ENCODE measurements at regions not wholly inside any gene's neighbourhood (a gene's known extent, or its start where the extent isn't known, plus 50 kb on each side); places are given as distances from the start of the nearest gene placed in this dataset.
"Not testable (repeated sequence)": the region's sequence is repeated elsewhere in the genome, so short reads cannot be mapped to it uniquely, and the experiment has no call there.

DNA sequence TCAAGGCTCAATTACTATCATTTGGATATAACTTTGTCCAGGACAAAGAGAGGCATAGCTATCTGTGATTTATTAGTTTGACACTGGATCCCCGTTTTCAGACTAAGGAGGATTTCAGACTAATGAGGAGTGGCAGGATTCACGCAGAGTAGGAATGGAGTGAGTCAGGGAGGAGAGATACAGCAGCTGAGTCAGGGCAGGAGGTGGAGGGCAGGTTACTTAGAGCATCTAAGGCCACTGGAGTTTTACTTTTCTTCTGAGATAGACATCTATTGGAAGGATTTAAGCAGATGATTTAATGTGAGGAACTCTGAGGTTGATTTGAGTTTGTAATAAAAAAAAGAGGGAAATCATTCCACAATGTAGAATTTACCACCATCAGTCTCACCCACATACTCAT, 110.6 kb downstream of the RPIA start:
- DNase-seq: not testable (repeated sequence)

- no peak for DNase-seq
Measured at GRCh38 chr2:88807237-88807962, 115.9 kb downstream of the RPIA start.

DNA sequence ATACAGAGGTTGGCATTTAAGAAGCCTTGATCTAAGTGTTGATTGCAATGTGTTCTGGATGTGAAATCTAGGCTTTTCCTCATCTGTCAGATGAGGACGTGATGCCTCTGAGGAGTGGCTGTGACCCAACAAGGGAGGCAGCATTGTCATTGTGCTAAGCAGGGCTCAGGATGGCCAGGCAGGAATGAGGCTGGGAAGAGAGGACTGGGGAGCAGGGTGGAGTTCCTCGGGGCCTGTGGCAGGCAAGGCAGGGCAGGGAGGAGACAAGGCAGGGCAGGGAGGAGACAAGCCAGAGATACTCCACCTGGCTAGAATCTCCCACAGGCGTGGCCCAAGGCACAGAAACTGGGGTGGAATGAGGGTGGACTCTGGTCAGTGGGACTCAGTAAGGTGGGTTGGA, 116.6 kb downstream of the RPIA start:
- DNase-seq: no peak

DNA sequence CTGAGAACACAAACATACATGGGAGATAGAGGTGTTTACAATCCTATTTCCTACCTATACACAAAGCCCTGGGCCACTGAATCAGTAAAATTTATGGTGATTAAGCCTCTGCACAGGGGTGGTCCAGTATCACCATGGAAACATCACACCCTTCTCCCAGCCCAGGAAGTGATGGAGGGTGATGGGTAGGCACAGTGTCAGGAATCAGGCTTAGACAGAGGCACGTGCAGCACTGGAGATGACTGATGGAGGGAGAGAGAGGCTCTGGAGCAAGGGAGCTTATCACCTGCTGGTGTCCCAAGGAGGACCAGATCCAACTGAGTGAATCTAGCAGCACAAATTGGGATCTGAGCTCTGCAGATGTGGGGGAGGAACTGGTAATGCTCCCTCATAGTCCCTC, 117.2 kb downstream of the RPIA start:
- DNase-seq: no peak

DNA sequence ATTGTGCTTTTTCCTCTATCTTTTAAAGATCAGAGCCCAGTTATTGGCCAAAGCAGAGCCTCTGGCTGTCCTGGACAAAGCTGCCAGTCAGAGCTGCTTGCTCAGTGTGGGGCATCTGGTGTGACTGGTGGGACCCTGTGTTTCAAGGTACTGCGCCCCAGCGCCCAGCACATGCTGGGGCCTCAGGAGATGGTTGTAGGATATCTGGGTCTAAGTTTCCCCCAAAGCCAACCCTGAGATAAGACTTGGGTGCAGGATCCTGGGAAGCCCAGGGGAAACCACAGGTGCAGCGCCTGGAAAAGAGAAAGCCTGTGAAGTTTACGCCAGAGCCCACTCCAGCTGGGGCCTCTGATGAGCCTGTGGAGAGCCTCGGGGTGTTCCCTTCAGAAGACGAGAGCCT, 117.7 kb downstream of the RPIA start:
- no peak for DNase-seq

DNA sequence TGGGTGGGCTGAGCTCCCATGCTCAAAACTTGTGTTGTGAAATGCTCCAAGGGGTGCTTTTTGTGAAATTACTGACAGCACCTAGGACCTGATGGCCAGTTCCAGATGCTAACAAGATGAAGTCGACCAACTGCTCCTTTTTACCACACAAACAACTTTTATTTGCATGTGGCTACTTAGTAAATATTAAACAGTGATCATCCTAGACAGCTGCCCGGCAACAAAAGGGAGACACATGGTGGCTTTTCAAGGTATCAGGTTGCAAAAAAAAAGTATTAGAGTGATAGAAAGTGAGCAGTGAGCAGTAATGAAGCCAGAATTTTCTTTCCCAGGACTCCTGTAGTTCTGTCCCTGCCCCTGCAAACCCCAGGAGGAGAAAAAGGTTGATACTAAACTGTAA, 118.5 kb downstream of the RPIA start:
- no peak for DNase-seq

- DNase-seq: no peak
Measured at GRCh38 chr2:88810488-88810887, 119.0 kb downstream of the RPIA start.

- no peak for DNase-seq
Measured at GRCh38 chr2:88811233-88811632, 119.8 kb downstream of the RPIA start.

DNA sequence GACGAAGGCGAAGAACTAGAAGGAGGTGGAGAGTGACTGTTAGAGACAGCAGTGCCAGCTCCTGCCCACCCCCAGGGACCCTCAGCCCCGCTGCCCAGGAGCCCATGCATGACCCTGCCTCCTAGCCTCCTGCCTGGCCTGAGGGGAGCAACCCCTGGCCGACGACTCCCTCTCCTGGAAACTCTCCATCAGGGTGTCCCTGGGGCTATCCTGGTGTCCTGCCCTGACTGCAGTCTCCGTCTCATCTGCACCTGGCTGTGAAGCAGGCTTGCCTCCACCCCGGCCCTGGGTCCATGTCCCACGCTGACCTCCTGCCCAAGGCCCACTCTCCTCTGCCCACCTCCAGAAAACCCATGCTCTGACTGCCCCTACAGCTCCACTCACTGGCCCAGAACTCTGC, 120.2 kb downstream of the RPIA start:
- DNase-seq: no peak

- no peak for DNase-seq
Measured at GRCh38 chr2:88813612-88814011, 122.1 kb downstream of the RPIA start.

DNA sequence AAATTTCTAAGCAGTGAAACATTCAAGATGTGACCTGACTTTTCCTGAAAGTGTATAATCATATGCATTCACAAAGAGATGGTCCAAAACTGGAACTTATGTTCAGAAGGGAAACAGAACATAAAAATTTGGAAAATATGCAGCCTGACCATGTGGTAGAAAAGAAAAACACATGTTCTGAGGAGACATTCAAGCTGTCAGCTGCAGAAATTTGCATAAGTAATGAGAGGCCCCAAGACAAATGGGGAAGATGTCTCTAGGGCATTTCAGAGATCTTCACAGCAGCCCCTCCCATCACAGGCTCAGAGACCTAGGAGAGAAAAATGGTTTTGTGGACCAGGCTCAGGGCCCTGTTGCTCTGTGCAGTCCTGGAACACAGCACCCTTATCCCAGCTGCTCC, 123.8 kb downstream of the RPIA start:
- no peak for DNase-seq

DNA sequence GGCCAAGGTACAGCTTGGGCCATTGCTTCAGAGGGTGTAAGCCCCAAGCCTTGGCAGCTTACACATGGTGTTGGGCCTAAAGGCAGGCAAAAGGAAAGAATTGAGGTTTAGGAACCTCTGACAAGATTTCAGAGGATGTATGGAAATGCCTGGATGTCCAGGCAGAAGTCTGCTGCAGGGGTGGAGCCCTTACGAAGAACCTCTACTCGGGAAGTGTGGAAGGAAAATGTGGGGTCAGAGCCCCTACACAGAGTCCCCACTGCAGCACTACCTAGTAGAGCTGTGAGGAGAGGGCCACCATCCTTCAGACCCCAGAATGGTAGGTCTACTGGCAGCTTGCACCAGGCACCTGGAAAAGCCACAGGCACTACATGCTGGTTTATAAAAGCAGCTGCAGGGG, 124.2 kb downstream of the RPIA start:
- DNase-seq: no peak

DNA sequence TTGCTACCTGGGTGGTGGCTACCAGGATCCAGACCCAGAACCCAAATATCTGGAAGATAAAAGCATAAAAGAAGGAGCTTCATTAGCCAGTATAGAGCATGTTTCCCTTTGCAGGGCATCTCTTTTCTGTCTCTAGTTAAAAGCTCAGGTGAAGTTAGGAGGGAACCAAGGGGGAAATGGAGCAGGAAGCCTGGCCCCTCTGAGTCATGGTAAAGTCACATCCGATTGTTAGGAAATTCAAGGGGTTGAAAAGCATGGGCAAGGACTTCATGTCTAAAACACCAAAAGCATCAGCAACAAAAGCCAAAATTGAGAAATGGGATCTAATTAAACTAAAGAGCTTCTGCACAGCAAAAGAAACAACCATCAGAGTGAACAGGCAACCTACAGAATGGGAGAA, 126.9 kb downstream of the RPIA start:
- no peak for DNase-seq

- DNase-seq: no peak
Measured at GRCh38 chr2:88824951-88825350, 133.5 kb downstream of the RPIA start.

GRCh38 chr2:88826399-88826798, 134.9 kb downstream of the RPIA start:
- DNase-seq: no peak

GRCh38 chr2:88827821-88828220, 136.3 kb downstream of the RPIA start:
- DNase-seq: no peak

DNA sequence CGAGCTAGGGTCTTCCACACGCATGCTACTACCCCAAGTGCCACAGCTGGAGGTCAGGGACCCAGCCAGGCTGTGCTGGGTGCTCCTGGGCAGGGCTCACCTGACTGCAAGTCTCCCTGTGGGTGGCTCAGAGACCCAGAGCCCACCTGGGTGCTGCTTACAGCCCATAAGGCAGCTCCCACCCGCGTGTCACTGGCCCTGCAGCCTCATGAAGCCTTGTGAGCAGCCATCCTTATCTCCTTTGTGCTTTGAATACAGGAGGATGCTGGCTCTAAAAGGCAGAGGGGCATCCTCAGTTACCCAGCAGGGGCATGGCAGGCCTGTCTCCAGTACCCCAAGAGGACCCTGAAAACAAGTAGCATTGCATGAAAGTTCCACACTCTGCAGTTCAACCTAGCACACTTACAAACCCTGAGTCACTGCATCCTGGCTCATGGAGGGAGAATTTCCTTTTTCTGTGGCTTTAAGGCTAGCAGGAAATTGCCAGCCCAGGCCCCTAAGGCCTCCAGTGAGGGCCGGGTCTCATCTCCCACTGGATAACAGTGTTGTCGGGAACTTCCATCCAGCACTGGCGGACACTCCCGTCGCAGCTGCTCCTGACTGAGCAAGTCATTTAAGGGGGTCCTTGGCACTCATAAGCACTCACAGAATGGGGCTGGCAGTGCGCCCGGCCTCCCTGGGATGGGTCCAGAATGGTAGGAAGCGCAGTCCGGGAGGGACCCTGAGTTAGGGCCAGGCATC, 137.1 kb downstream of the RPIA start:
- no peak for DNase-seq

GRCh38 chr2:88829607-88830463, 138.4 kb downstream of the RPIA start:
- no peak for DNase-seq

DNA sequence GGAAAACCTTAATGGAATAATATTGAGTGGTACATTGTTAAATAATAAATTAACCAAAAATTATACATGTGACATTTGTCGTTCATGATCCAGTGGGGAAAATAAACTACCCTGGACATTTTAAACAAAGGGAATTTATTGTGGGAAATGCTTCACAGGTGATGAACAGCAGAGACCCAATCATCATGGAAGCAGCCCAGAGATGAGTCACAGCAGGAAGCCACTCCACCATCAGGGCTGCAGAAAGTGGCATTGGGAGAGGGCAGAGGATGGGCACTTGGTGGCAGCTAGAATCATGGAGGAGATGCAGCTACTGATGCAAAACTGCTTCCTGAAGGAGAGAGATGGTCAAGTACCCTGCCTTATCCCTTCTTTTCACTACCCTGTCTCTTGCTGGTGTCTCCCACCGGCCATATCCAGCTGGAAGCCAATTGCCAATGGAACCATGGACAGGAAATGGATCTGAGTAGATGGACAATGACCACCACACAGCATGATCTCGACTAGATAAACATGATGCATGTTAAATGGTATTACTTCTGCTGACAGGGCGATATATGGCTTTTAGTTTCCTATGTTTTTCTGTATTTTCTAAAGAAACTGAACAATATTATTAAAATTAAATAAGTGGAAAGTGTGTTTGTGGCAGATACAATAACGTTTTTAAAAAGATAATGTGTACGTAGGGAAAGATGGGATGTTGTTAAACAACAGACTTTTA, 139.8 kb downstream of the RPIA start:
- DNase-seq: no peak

DNA sequence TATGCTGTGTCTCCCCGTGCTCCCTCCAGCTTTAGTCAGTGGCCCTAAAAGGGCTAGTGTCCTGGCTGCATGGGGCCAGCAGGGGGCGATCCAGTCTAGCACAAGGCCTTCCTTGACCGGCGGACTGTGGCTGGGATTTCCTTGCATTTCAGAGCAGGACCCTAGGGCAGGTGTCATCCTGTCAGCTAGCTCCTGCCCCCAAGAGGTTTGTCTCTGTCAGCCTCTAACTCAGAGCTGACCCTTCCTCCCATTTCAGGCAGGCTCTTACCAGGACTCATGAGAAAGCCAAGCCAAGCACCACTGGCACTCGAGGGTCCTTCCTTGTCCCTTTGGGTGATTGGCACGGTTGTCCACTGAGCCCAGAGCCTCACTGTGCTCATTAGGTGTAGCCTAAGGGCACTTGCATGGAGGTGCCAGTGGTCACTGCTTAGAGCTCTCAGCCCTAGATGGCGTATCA, 140.3 kb downstream of the RPIA start:
- DNase-seq: no peak

- no peak for DNase-seq
Measured at GRCh38 chr2:88832311-88832991, 141.0 kb downstream of the RPIA start.

GRCh38 chr2:88832992-88833389, 141.5 kb downstream of the RPIA start:
- no peak for DNase-seq

All from fibroblast of skin of scalp (primary cell).